HEK293 (cell line): ENCODE measurements at regions not wholly inside any gene's neighbourhood (a gene's known extent, or its start where the extent isn't known, plus 50 kb on each side); places are given as distances from the start of the nearest gene placed in this dataset.

ENCODE experiments used
- CTCF ChIA-PET: fragments of 350-600 bp; formaldehyde crosslinking; extraction: SDS; loops from one replicate; lab custom pipeline; 2021; ENCODE audit warnings: antibody characterized with exemption; lab: Yijun Ruan, JAX
- POLR2A ChIA-PET: fragments of 300-600 bp; formaldehyde crosslinking; extraction: SDS; loops from one replicate; lab custom pipeline; 2020; ENCODE audit warnings: antibody characterized with exemption, inconsistent platforms; lab: Yijun Ruan, JAX
- H3K27ac ChIP-seq: fragments of 200-500 bp; sonication (Bioruptor generic); 2 replicates; pipeline ENCODE4 v1.5.1; 2014; ENCODE audit warnings: low read depth, low read length, control low read depth, inconsistent platforms; ENCODE audit errors: extremely low read depth
- H3K36me3 ChIP-seq, 2 experiments: fragments of 200-500 bp in 1 of 2; sonication (Bioruptor generic) in 1 of 2; 1 replicate in 1 of 2; 2 replicates in 1 of 2; pipeline ENCODE4 v1.5.1; 2014 to 2017; ENCODE audit warnings: inconsistent platforms in 2 of 2, low read length in 2 of 2; ENCODE audit not compliant: control insufficient read depth in 2 of 2, insufficient read depth in 1 of 2
- H3K4me1 ChIP-seq: fragments of 200-500 bp; sonication (Bioruptor generic); 2 replicates; pipeline ENCODE4 v1.5.1; 2014; ENCODE audit warnings: mild to moderate bottlenecking, low read length, inconsistent platforms; ENCODE audit not compliant: control insufficient read depth, insufficient read depth
- H3K4me3 ChIP-seq: 2 replicates; pipeline ENCODE4 v1.5.1; 2011; ENCODE audit warnings: low read depth, mild to moderate bottlenecking, control low read depth, low read length, moderate library complexity
- H3K9me3 ChIP-seq: fragments of 200-500 bp; sonication (Bioruptor generic); 2 replicates; pipeline ENCODE4 v1.5.1; 2014; ENCODE audit warnings: low read depth, low read length, inconsistent platforms; ENCODE audit not compliant: control insufficient read depth, insufficient read depth
- ATF2 ChIP-seq: fragments of 450-650 bp; formaldehyde crosslinking; IDR thresholded peaks from 2 replicates; pipeline ENCODE4 v1.5.1; 2016; ENCODE audit warnings: missing biosample characterization, missing genetic modification characterization, low read depth
- BCL6B ChIP-seq: fragments of 450-650 bp; formaldehyde crosslinking; IDR thresholded peaks from 2 replicates; pipeline ENCODE4 v1.5.1; 2017; ENCODE audit warnings: missing biosample characterization, missing genetic modification characterization
- KLF1 ChIP-seq: fragments of 450-650 bp; formaldehyde crosslinking; IDR thresholded peaks from 2 replicates; pipeline ENCODE4 v1.5.1; 2016; ENCODE audit warnings: missing biosample characterization, missing genetic modification characterization
- KLF8 ChIP-seq: fragments of 450-650 bp; formaldehyde crosslinking; IDR thresholded peaks from 2 replicates; pipeline ENCODE4 v1.5.1; 2016; ENCODE audit warnings: missing biosample characterization, missing genetic modification characterization
- REPIN1 ChIP-seq: fragments of 450-650 bp; formaldehyde crosslinking; IDR thresholded peaks from 2 replicates; pipeline ENCODE4 v1.5.1; 2017; ENCODE audit warnings: missing biosample characterization, missing genetic modification characterization, low read depth
- SETDB1 ChIP-seq: IDR thresholded peaks from one replicate; pipeline ENCODE4 v1.6.1; 2017; ENCODE audit warnings: mild to moderate bottlenecking, low read length, moderate library complexity, mixed read lengths; ENCODE audit not compliant: insufficient read length
- SP7 ChIP-seq: fragments of 450-650 bp; formaldehyde crosslinking; IDR thresholded peaks from 2 replicates; pipeline ENCODE4 v1.5.1; 2016; ENCODE audit warnings: missing biosample characterization, missing genetic modification characterization
- TRIM28 ChIP-seq: IDR thresholded peaks from 2 replicates; pipeline ENCODE4 v1.6.1; 2011; ENCODE audit warnings: low read length, control low read depth, borderline replicate concordance
- WT1 ChIP-seq: fragments of 450-650 bp; formaldehyde crosslinking; IDR thresholded peaks from 2 replicates; pipeline ENCODE4 v1.5.1; 2016; ENCODE audit warnings: missing biosample characterization, missing genetic modification characterization
- ZBTB8A ChIP-seq: fragments of 450-650 bp; formaldehyde crosslinking; IDR thresholded peaks from 2 replicates; pipeline ENCODE4 v1.5.1; 2016; ENCODE audit warnings: missing biosample characterization, missing genetic modification characterization
- ZFHX2 ChIP-seq: fragments of 450-650 bp; formaldehyde crosslinking; conservative IDR thresholded peaks from 2 replicates; pipeline ENCODE4 v1.5.1; 2016; ENCODE audit warnings: missing biosample characterization, missing genetic modification characterization
- ZNF148 ChIP-seq: fragments of 450-650 bp; formaldehyde crosslinking; IDR thresholded peaks from 2 replicates; pipeline ENCODE4 v1.5.0; 2017; ENCODE audit warnings: missing biosample characterization, missing genetic modification characterization, borderline replicate concordance
- ZNF184 ChIP-seq: fragments of 450-650 bp; IDR thresholded peaks from 2 replicates; pipeline ENCODE4 v1.5.1; 2018; ENCODE audit warnings: missing biosample characterization, mild to moderate bottlenecking, missing genetic modification characterization
- ZNF302 ChIP-seq: fragments of 450-650 bp; formaldehyde crosslinking; IDR thresholded peaks from 2 replicates; pipeline ENCODE4 v1.5.1; 2016; ENCODE audit warnings: missing biosample characterization, missing genetic modification characterization, low read depth
- ZNF354C ChIP-seq: fragments of 450-650 bp; formaldehyde crosslinking; IDR thresholded peaks from 2 replicates; pipeline ENCODE4 v1.5.1; 2016; ENCODE audit warnings: missing biosample characterization, missing genetic modification characterization, low read depth, borderline replicate concordance
- ZNF513 ChIP-seq: fragments of 450-650 bp; IDR thresholded peaks from 2 replicates; pipeline ENCODE4 v1.5.1; 2018; ENCODE audit warnings: missing biosample characterization, missing genetic modification characterization
- ZNF521 ChIP-seq: fragments of 450-650 bp; formaldehyde crosslinking; IDR thresholded peaks from 2 replicates; pipeline ENCODE4 v1.5.1; 2017; ENCODE audit warnings: missing biosample characterization, mild to moderate bottlenecking, missing genetic modification characterization
- ZNF549 ChIP-seq: fragments of 450-650 bp; IDR thresholded peaks from 2 replicates; pipeline ENCODE4 v1.5.1; 2018; ENCODE audit warnings: missing biosample characterization, missing genetic modification characterization, mild to moderate bottlenecking, inconsistent platforms, moderate library complexity
- ZNF624 ChIP-seq: fragments of 450-650 bp; formaldehyde crosslinking; IDR thresholded peaks from 2 replicates; pipeline ENCODE4 v1.5.1; 2017; ENCODE audit warnings: missing biosample characterization, missing genetic modification characterization
- ZNF658 ChIP-seq: fragments of 450-650 bp; formaldehyde crosslinking; IDR thresholded peaks from 2 replicates; pipeline ENCODE4; 2016; ENCODE audit warnings: missing biosample characterization, missing genetic modification characterization
- ZNF707 ChIP-seq: fragments of 450-650 bp; formaldehyde crosslinking; IDR thresholded peaks from 2 replicates; pipeline ENCODE4 v1.5.1; 2016; ENCODE audit warnings: missing biosample characterization, missing genetic modification characterization
- ZNF76 ChIP-seq: fragments of 450-650 bp; formaldehyde crosslinking; IDR thresholded peaks from 2 replicates; pipeline ENCODE4; 2016; ENCODE audit warnings: low read depth, missing biosample characterization, missing genetic modification characterization, borderline replicate concordance

GRCh38 chr11:80899381-80899780 is 1458.6 kb upstream of the TENM4 start (continued):
- no peak for TF ChIP-seq ATF2
- TF ChIP-seq ZNF76, result no peak
- no peak for TF ChIP-seq SETDB1
- no peak for TF ChIP-seq ZNF549 (tag by site-specific recombination)
- no peak for TF ChIP-seq WT1 (tag by site-specific recombination)
- TF ChIP-seq ZNF148 (tag by site-specific recombination), result no peak
- no peak for TF ChIP-seq ZNF658
- TF ChIP-seq ZNF521 (tag by site-specific recombination), result no peak
- no peak for TF ChIP-seq ZNF513 (tag by site-specific recombination)
- TF ChIP-seq ZNF302 (tag by site-specific recombination), result no peak

GRCh38 chr11:80898910-80899309 is 1458.1 kb upstream of the TENM4 start:
- Histone ChIP-seq H3K4me3 (no peak overlapping the region), H3K4me1 (no peaks in the 10 kb centered on the region), H3K27ac (no peak overlapping the region), H3K9me3 (no peaks in the 10 kb centered on the region), H3K36me3 (no peaks in the 10 kb centered on the region)
- ChIA-PET CTCF (no interaction called here), POLR2A (no interaction called here)
- TF ChIP-seq ZFHX2 (tag by site-specific recombination) (no peak), BCL6B (tag by site-specific recombination) (no peak), ZNF184 (no peak), REPIN1 (tag by site-specific recombination) (no peak)
- TF ChIP-seq, all 188 proteins: peak for 0

GRCh38 chr11:80886684-80887083 is 1445.9 kb upstream of the TENM4 start:
- no peaks in the 10 kb centered on the region for H3K36me3 ChIP-seq
- POLR2A ChIA-PET, result no interaction called here

More at GRCh38 chr11:80886684-80887083, 1445.9 kb upstream of the TENM4 start:
- Histone ChIP-seq H3K4me1 (no peaks in the 10 kb centered on the region), H3K9me3 (no peaks in the 10 kb centered on the region), H3K4me3 (no peak overlapping the region), H3K27ac (no peak overlapping the region)
- no peak for TF ChIP-seq SP7 (tag by site-specific recombination)
- TF ChIP-seq ZBTB8A (tag by site-specific recombination), result no peak
- TF ChIP-seq TRIM28, result no peak
- no peak for TF ChIP-seq KLF1 (tag by site-specific recombination)
- TF ChIP-seq ZNF624 (tag by site-specific recombination), result no peak
- no peak for TF ChIP-seq ZNF302 (tag by site-specific recombination)
- no peak for TF ChIP-seq KLF8 (tag by site-specific recombination)
- no peak for TF ChIP-seq ZNF707
- TF ChIP-seq ZNF354C (tag by site-specific recombination), result no peak
- CTCF ChIA-PET, result no interaction called here
